HG03139 (cell line): ENCODE measurements at regions not wholly inside any gene's neighbourhood (a gene's known extent, or its start where the extent isn't known, plus 50 kb on each side); places are given as distances from the start of the nearest gene placed in this dataset.
"Not testable (repeated sequence)": the region's sequence is repeated elsewhere in the genome, so short reads cannot be mapped to it uniquely, and the experiment has no call there.

ENCODE experiments used
- ATAC-seq: cut with Tn5 transposase; IDR thresholded peaks from one replicate; pipeline ENCODE4 v1.9.1; 2021; ENCODE audit not compliant: unreplicated experiment

GRCh38 chr3:27632431-27633223 lies 89.5 kb downstream of the EOMES start:
- peak; percentile 89 for ATAC-seq

- no peak for ATAC-seq
Measured at GRCh38 chr3:27630885-27631284, 91.2 kb downstream of the EOMES start.

DNA sequence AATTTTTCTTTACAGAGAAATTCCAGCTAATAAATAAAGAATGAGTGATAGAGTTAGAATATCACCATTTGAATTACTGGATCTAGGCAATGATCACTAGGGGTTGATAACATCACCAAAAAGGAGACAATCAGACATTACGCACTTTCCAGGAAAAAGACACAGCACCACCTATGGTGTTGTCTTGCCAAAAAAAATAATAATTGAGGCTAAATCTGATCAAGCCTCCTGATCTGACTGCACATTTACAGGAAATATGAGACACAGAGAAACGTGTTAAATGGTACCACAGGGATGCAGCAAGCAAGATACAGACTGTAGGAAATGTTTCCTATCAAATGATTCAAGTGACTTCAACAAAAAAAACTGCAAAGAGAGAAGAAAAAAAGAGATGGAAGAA lies 92.8 kb downstream of the EOMES start:
- ATAC-seq: no peak

GRCh38 chr3:27628026-27628750 lies 93.9 kb downstream of the EOMES start:
- ATAC-seq: no peak

GRCh38 chr3:27626596-27627118 lies 95.5 kb downstream of the EOMES start:
- no peak for ATAC-seq

GRCh38 chr3:27625864-27626263 lies 96.3 kb downstream of the EOMES start:
- ATAC-seq: no peak

DNA sequence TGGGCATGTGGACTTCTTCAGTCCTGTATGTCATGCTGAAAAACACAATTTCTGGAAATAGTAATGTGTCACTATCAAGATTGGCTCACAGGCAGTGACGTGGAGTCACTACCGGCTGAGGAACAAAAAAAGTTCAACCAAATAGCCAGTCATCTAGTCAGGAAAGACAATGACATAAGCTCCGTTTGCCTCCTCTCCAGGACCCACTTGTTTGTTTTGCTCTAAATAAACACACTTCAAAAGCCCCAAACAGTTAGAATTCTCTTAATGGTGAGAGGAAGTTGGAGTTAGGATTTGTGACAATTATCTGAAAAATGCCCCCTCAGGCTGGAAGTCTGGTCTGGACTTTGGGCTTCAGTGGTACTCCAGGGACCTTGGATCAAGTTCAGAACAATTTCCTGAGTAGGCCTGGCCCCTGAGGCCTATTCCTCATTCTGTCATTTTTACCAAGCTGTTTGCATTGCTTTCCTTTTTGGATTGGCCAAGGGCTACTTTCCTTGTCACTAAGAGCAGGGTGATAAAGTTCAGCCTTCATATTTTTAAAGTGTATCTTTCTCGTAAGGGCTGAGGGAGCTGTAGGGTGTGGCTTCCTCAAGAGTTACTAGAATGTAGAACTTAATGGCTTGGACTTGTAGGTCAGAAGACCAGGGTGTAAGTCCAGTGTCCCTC lies 98.9 kb downstream of the EOMES start:
- ATAC-seq: no peak

DNA sequence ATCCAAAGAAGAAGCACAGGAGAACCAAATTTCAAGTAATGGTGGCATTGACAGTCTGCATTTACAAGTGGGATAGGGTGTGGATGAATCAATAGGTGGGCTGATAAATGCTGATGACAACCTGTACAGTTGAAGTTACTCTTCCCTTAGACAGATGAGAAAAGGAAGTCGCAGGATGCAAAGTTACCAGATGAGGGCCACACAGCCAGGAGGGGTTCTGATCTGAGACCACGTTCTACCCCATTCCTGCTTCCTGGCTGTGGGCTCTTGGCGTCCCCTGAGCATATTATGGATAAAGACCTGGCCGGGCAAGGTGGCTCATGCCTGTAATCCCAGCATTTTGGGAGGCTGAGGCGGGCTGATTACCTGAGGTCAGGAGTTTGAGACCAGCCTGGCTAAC lies 104.6 kb downstream of the EOMES start:
- no peak for ATAC-seq

GRCh38 chr3:27616031-27616430 lies 106.1 kb downstream of the EOMES start:
- no peak for ATAC-seq

- no peak for ATAC-seq
Measured at GRCh38 chr3:27615555-27615954, 106.6 kb downstream of the EOMES start.

GRCh38 chr3:27614592-27614991 lies 107.5 kb downstream of the EOMES start:
- no peak for ATAC-seq

DNA sequence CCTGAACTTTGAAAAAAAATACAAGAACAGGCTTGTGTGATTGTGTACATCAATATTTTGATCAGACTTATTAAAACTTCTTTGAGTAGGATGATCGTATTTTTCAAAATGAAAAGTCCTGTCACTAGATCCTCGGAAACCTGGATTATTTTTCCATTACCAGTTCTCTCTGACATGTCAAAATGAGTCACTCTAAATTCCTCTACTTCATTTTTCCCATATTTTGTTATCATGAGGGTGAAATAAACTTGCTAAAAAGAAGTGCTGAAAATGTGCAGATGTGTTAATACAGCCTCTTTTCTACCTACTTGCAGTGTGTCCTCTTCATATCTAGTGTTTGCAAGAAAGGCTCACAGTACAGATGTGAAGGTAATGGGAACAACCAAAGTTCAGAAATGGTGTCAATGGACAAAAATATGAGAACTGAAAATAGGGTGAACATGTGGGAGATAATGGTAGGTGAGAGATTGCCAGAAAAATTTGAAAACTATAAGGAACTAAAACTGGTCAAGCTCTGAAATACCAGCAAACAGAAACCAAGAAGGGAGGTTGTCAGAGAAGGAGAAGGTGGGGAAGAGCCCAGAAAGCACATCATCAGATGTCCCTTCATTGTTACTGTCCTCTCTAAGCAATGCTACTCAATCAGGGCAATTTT lies 108.2 kb downstream of the EOMES start:
- no peak for ATAC-seq

DNA sequence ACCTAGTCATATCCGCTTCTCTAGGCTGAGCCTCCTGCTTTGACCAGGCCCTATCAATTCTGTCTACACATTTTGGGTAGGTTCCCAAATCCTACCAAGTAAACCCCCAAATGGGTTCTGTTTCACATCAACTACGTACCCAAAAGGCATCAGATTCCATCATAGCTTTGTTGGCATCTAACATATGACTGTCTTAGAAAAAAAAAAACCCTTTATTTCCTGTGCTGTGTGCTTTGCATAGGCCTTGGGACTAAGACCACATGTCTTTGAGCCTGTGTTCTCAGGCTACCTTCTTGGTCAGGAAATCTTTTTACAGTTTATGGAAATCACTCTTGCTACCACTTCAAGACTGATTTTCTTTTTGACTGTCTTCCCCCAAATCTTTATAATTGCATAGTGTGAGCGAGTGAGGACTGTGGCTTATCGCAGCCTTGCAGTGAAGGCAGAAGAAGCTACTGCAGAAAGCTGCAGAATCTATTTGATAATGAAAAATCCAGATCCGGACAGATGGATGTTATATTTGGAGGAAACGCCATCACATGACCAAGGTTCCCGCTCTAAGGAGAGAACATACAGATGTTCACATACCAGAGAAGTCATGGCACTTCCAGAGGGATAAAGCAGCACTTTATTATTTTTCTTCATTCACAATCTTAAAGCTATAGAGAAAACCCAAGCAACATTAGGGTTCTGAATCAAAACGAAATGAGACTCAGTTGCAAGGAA lies 111.2 kb downstream of the EOMES start:
- no peak for ATAC-seq

- no peak for ATAC-seq
Measured at GRCh38 chr3:27607370-27607769, 114.8 kb downstream of the EOMES start.

- no peak for ATAC-seq
Measured at GRCh38 chr3:27606537-27606936, 115.6 kb downstream of the EOMES start.

- ATAC-seq: not testable (repeated sequence)
Measured at GRCh38 chr3:27601311-27601710, 117.1 kb upstream of the SLC4A7 start.

- not testable (repeated sequence) for ATAC-seq
Measured at GRCh38 chr3:27599741-27600140, 115.6 kb upstream of the SLC4A7 start.

DNA sequence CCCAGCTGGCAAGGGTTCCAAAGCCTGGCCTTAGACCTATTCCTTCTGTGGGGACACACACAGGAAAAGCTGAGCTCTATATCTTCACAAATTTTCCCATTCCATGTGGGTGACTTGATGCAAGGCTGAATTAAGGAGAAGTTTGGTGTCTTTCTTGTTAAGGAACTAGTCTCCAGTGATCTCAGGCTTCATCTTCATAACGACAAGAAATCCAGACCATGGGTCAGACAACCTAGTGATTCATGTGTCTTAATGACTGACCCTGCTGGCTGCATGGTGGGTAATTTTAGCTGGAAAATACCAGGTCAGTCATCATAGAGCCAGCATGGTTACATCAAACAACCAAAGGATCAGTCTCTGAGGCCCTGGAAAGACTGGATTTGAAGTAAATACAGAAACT lies 112.7 kb upstream of the SLC4A7 start:
- no peak for ATAC-seq

DNA sequence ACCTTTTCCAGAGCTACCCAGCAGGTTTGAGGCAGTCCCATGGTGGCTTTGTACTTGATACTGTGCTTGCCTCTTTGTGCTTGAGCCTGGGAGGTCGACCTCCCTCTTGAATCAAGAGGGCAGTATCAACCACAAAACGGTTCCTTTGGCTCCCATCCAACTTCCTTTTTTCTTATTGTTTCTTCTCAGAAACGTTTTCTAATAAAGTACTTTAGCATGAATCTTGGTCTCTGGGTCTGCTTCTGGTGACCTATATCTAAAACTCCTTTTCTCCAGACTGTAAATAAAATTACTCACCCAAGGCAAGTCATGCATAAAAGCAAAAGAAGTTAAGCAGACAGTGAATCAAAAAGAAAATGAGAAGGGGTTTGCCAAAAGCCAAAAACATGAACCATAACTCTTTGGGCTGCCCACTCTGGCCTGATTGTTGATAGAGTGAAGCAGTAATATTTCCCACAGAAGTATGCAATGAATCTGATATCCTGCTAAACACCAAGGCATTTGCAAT lies 112.2 kb upstream of the SLC4A7 start:
- ATAC-seq: peak; percentile 53

DNA sequence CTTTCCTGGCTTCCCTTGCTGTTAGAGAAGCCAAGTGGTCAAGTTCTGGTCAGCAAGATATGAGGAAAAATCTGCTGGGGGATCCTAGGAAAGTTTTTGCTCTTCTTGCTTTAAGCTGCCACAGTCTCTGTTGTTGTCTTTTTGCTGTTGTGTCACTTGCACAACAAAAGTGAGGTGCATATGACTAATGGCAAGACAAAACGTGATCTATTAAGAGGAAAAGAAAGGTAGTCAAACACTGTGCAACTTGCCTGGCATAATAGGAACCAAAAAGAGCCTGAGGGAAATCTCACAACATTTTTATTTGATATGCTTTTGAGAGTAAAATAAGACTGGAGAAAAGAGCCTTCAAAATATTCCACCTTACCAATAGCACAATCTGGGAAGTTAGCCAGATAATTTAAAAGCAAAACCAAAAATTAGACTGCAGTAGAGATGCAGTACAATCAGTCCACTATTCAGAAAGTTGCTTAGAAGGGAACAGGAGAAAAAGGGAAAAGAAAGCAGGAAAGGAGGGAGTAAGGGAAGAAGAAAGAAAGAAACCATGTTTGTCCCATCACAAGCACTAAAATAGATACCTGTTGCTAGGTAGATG lies 110.0 kb upstream of the SLC4A7 start:
- no peak for ATAC-seq
